ENCODE measurements at regions not wholly inside any gene's neighbourhood (a gene's known extent, or its start where the extent isn't known, plus 50 kb on each side); places are given as distances from the start of the nearest gene placed in this dataset.

DNA sequence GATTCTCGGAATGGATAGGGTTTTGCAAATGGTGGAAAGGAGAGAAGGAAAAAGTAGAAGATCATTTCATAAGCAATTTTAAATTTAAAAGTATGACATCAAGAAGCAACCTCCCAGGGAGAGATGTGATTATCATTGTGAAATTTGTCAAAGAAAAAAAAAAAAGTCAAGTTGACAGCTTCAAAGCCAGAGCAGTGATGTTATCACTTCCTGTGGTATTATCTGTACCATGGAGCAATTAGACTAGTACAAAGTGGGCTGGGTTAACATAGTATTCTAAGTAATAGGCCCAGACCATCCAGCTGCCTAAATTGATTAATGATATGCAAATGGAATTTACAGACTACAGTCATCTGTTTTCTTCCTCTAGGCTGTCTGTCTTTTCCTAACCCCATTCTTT lies 84.0 kb upstream of the NPY start:
- no peaks in the 10 kb centered on the region for H3K9me3 ChIP-seq
- no peaks in the 10 kb centered on the region for H3K36me3 ChIP-seq
- intact Hi-C loops (cut with DNase I) = no loop called here
- H3K27me3 ChIP-seq = no peaks in the 10 kb centered on the region
- DNase-seq (no peak), ATAC-seq (no peak)
- H3K4me3 ChIP-seq = no peak overlapping the region
- TF ChIP-seq, protein P1, sequence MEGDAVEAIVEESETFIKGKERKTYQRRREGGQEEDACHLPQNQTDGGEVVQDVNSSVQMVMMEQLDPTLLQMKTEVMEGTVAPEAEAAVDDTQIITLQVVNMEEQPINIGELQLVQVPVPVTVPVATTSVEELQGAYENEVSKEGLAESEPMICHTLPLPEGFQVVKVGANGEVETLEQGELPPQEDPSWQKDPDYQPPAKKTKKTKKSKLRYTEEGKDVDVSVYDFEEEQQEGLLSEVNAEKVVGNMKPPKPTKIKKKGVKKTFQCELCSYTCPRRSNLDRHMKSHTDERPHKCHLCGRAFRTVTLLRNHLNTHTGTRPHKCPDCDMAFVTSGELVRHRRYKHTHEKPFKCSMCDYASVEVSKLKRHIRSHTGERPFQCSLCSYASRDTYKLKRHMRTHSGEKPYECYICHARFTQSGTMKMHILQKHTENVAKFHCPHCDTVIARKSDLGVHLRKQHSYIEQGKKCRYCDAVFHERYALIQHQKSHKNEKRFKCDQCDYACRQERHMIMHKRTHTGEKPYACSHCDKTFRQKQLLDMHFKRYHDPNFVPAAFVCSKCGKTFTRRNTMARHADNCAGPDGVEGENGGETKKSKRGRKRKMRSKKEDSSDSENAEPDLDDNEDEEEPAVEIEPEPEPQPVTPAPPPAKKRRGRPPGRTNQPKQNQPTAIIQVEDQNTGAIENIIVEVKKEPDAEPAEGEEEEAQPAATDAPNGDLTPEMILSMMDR (IDR thresholded peaks at IDR 0.05) = no peak
- H3K4me1 ChIP-seq = no peaks in the 10 kb centered on the region
- H3K27ac ChIP-seq = no peak overlapping the region

DNA sequence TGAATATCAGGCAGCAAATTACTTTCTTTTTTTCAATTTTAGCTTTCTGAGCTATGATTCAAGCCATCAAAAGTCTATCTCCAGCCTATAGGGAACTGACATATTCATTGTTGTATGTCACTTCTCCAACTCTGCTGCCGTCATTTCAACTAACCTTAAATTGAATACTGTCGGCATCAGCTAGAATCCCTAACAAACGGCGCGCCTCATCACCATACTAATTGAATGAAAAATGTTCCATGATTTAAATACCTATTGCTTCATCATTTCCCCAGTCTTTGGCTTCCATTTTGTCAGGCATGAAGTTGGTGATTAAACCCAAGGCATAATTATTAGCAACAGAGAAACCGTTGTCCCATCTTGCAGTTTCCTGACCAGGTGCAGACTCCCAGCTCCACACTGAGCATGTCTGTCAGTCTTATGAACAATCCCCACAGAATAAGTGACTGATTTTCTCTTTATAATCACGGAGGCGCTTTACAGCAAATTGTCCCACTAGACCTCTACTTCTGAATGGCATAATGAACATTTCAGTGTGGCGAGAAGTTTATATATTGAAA lies 83.5 kb upstream of the NPY start:
- Histone ChIP-seq H3K36me3 (no peaks in the 10 kb centered on the region), H3K9me3 (no peaks in the 10 kb centered on the region), H3K4me3 (no peak overlapping the region), H3K27me3 (no peaks in the 10 kb centered on the region), H3K27ac (no peak overlapping the region), H3K4me1 (no peaks in the 10 kb centered on the region)
- ATAC-seq = no peak
- intact Hi-C loops (cut with DNase I) = no loop called here
- DNase-seq = no peak
- TF ChIP-seq, protein P1 (IDR thresholded peaks at IDR 0.05) = no peak

DNA sequence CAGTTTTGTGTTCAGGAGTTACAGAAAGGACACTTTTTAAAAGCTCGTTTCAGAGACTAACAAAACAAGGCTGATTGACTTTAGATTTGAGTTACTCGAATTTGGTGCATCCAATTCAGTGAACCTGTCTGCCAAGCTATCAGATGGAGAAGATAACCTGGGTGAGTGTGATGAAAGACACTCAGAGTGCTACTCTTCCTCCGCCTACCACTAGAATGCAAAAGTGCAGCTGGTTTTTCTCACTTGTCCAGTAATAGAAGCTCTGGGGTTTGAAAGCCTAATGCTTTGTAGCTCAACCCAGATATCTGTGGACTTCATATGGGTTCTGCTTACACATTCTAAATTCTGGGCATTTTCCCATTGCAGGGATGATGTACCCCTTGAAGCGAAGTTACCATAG lies 82.8 kb upstream of the NPY start:
- H3K27ac ChIP-seq = no peak overlapping the region
- no peaks in the 10 kb centered on the region for H3K9me3 ChIP-seq
- H3K27me3 ChIP-seq = no peaks in the 10 kb centered on the region
- ATAC-seq (no peak), DNase-seq (no peak)
- intact Hi-C loops (cut with DNase I) = no loop called here
- no peak overlapping the region for H3K4me3 ChIP-seq
- TF ChIP-seq, protein P1 (IDR thresholded peaks at IDR 0.05) = no peak
- no peaks in the 10 kb centered on the region for H3K4me1 ChIP-seq
- no peaks in the 10 kb centered on the region for H3K36me3 ChIP-seq

DNA sequence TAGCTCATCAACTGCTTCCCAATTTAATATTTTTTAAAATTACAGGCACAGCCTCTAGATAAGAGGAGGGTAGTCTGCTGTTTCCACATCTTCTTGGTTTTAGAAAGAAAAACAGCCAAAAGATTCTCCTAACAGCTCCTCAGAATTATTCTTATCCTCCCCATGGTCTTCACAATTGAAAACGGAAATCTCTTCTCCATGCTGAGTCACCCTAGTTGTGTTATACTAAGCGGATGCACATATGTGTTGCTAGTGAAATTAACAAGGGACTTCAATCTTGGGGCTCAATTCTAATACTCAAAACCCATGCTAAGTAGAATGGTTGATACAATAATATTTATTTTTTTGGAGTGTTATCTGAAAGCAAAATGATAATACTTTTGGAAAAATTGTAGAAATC lies 71.9 kb upstream of the NPY start:
- TF ChIP-seq, protein P1 (IDR thresholded peaks at IDR 0.05) = no peak
- Histone ChIP-seq H3K27ac (no peak overlapping the region), H3K27me3 (no peaks in the 10 kb centered on the region), H3K36me3 (no peaks in the 10 kb centered on the region), H3K4me3 (no peak overlapping the region), H3K9me3 (no peaks in the 10 kb centered on the region), H3K4me1 (no peaks in the 10 kb centered on the region)
- intact Hi-C loops (cut with DNase I) = no loop called here
- no peak for DNase-seq
- ATAC-seq = no peak

DNA sequence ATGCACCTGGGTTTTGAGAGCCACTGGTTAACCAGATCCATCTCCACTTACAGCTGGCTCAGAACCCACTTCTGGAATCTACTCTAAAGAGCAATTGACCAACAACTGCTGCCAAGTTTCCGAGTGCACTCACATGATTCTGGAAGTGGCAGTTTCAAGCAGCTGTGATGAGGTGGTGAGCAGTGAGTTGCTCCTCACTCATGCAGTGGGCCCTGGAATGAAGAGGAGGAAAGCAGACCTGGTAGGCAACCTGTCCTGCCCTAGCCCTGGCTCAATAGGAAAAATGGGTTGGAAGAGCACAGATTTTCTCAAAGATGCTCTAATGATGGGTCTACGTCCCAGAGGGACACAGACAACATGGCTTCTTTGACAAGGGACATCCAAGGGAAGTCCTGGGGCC lies 70.7 kb upstream of the NPY start:
- TF ChIP-seq, protein P1 (IDR thresholded peaks at IDR 0.05) = no peak
- no peaks in the 10 kb centered on the region for H3K9me3 ChIP-seq
- intact Hi-C loops (cut with DNase I) = no loop called here
- no peak overlapping the region for H3K27ac ChIP-seq
- DNase-seq = no peak
- H3K27me3 ChIP-seq = no peaks in the 10 kb centered on the region
- H3K36me3 ChIP-seq = no peaks in the 10 kb centered on the region
- no peaks in the 10 kb centered on the region for H3K4me1 ChIP-seq
- H3K4me3 ChIP-seq = no peak overlapping the region
- ATAC-seq = peak; percentile 39

DNA sequence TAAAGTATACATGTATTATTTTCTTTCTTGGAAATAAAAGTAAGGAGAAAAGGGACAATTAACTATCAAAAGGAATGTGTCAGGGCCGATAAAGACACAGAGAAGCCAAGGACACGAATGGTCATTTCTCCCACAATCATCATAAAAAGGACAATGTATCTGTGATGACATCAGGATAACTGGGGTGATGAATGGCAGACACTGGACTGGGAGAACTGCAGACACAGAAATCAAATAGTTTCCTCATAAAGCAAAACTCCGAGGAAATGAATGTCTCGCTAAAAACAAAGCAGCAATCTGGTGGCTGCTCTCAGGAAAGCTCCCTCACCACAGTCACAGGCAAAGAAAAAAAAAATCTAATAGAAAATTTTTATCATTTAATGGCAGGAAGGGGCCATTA lies 69.3 kb upstream of the NPY start:
- Histone ChIP-seq H3K36me3 (no peaks in the 10 kb centered on the region), H3K9me3 (no peaks in the 10 kb centered on the region), H3K27ac (no peak overlapping the region), H3K4me3 (no peak overlapping the region), H3K27me3 (no peaks in the 10 kb centered on the region), H3K4me1 (no peaks in the 10 kb centered on the region)
- TF ChIP-seq, protein P1 (IDR thresholded peaks at IDR 0.05) = no peak
- DNase-seq = no peak
- ATAC-seq = no peak
- intact Hi-C loops (cut with DNase I) = no loop called here

Data from upper lobe of right lung (tissue), 1 donor.